HEK293 (cell line): ENCODE measurements at regions not wholly inside any gene's neighbourhood (a gene's known extent, or its start where the extent isn't known, plus 50 kb on each side); places are given as distances from the start of the nearest gene placed in this dataset.

Experiments
- CTCF ChIP-seq: fragments of 450-650 bp; formaldehyde crosslinking; IDR thresholded peaks from 2 replicates; pipeline ENCODE4 v1.5.1; 2016; ENCODE audit warnings: missing biosample characterization, missing genetic modification characterization
- KLF16 ChIP-seq: fragments of 450-650 bp; formaldehyde crosslinking; IDR thresholded peaks from 2 replicates; pipeline ENCODE4 v1.5.1; 2017; ENCODE audit warnings: missing biosample characterization, missing genetic modification characterization
- REST ChIP-seq: fragments of 450-650 bp; formaldehyde crosslinking; IDR thresholded peaks from 2 replicates; pipeline ENCODE4 v1.5.1; 2016; ENCODE audit warnings: missing biosample characterization, missing genetic modification characterization
- YY1 ChIP-seq: fragments of 450-650 bp; formaldehyde crosslinking; IDR thresholded peaks from 2 replicates; pipeline ENCODE4 v1.5.1; 2018; ENCODE audit warnings: missing biosample characterization, missing genetic modification characterization
- ZBTB11 ChIP-seq: fragments of 450-650 bp; formaldehyde crosslinking; conservative IDR thresholded peaks from 2 replicates; pipeline ENCODE4 v1.5.1; 2016; ENCODE audit warnings: low read depth, missing biosample characterization, missing genetic modification characterization
- ZBTB17 ChIP-seq: fragments of 450-650 bp; formaldehyde crosslinking; IDR thresholded peaks from 2 replicates; pipeline ENCODE4 v1.5.1; 2016; ENCODE audit warnings: missing biosample characterization, missing genetic modification characterization
- ZFP37 ChIP-seq: fragments of 450-650 bp; formaldehyde crosslinking; IDR thresholded peaks from 2 replicates; pipeline ENCODE4 v1.5.1; 2016; ENCODE audit warnings: missing biosample characterization, missing genetic modification characterization
- ZNF221 ChIP-seq: fragments of 450-650 bp; formaldehyde crosslinking; IDR thresholded peaks from 2 replicates; pipeline ENCODE4 v1.5.1; 2017; ENCODE audit warnings: missing biosample characterization, missing genetic modification characterization, borderline replicate concordance
- ZNF24 ChIP-seq: fragments of 450-650 bp; formaldehyde crosslinking; IDR thresholded peaks from 2 replicates; pipeline ENCODE4 v1.5.1; 2016; ENCODE audit warnings: missing biosample characterization, missing genetic modification characterization
- ZSCAN16 ChIP-seq: fragments of 450-650 bp; formaldehyde crosslinking; IDR thresholded peaks from 2 replicates; pipeline ENCODE4 v1.5.1; 2016; ENCODE audit warnings: missing biosample characterization, missing genetic modification characterization

- TF ChIP-seq REST (no peak), ZNF221 (tag by site-specific recombination) (no peak), ZBTB17 (tag by site-specific recombination) (no peak), ZNF24 (tag by site-specific recombination) (no peak), CTCF (tag by site-specific recombination) (no peak), ZSCAN16 (tag by site-specific recombination) (no peak), YY1 (tag by site-specific recombination) (no peak), KLF16 (no peak), ZFP37 (tag by site-specific recombination) (no peak), ZBTB11 (tag by site-specific recombination) (no peak)
These were observed 181.5 kb upstream of the OR13F1 start for GRCh38 chr9:104322596-104322995.
